HEK293 (cell line): ENCODE measurements at regions not wholly inside any gene's neighbourhood (a gene's known extent, or its start where the extent isn't known, plus 50 kb on each side); places are given as distances from the start of the nearest gene placed in this dataset.

Source experiments
- TF ChIP-seq, protein P1 (sequence below): fragments of 450-650 bp; formaldehyde crosslinking; IDR thresholded peaks from 2 replicates; pipeline ENCODE4 v1.5.1; 2016; ENCODE audit warnings: missing biosample characterization, missing genetic modification characterization
- TF ChIP-seq, protein P2 (sequence below): fragments of 450-650 bp; formaldehyde crosslinking; IDR thresholded peaks from 2 replicates; pipeline ENCODE4 v1.5.1; 2016; ENCODE audit warnings: missing biosample characterization, missing genetic modification characterization

DNA sequence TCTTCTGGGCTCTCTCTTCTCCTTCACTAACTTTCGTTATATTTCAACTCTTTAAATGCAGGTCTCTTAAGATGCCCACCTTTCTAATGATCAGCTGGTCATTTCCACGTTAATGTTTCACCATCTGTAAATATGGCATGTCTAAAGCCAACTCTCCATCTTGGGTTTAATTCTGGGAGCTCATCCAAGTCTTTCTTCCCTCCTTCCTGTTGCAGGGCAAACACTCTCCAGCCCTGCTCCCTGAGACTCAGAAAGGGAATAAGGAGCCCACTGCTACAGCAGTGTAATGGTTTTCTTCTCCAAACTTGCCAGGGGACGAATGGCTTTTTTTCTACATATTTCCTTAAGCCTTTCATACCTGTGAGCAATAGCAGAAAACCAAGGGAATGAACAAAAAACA is 73.3 kb upstream of the SOX1 start:
- TF ChIP-seq, protein P1, sequence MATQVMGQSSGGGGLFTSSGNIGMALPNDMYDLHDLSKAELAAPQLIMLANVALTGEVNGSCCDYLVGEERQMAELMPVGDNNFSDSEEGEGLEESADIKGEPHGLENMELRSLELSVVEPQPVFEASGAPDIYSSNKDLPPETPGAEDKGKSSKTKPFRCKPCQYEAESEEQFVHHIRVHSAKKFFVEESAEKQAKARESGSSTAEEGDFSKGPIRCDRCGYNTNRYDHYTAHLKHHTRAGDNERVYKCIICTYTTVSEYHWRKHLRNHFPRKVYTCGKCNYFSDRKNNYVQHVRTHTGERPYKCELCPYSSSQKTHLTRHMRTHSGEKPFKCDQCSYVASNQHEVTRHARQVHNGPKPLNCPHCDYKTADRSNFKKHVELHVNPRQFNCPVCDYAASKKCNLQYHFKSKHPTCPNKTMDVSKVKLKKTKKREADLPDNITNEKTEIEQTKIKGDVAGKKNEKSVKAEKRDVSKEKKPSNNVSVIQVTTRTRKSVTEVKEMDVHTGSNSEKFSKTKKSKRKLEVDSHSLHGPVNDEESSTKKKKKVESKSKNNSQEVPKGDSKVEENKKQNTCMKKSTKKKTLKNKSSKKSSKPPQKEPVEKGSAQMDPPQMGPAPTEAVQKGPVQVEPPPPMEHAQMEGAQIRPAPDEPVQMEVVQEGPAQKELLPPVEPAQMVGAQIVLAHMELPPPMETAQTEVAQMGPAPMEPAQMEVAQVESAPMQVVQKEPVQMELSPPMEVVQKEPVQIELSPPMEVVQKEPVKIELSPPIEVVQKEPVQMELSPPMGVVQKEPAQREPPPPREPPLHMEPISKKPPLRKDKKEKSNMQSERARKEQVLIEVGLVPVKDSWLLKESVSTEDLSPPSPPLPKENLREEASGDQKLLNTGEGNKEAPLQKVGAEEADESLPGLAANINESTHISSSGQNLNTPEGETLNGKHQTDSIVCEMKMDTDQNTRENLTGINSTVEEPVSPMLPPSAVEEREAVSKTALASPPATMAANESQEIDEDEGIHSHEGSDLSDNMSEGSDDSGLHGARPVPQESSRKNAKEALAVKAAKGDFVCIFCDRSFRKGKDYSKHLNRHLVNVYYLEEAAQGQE (tag by site-specific recombination), result no peak
- TF ChIP-seq, protein P2, sequence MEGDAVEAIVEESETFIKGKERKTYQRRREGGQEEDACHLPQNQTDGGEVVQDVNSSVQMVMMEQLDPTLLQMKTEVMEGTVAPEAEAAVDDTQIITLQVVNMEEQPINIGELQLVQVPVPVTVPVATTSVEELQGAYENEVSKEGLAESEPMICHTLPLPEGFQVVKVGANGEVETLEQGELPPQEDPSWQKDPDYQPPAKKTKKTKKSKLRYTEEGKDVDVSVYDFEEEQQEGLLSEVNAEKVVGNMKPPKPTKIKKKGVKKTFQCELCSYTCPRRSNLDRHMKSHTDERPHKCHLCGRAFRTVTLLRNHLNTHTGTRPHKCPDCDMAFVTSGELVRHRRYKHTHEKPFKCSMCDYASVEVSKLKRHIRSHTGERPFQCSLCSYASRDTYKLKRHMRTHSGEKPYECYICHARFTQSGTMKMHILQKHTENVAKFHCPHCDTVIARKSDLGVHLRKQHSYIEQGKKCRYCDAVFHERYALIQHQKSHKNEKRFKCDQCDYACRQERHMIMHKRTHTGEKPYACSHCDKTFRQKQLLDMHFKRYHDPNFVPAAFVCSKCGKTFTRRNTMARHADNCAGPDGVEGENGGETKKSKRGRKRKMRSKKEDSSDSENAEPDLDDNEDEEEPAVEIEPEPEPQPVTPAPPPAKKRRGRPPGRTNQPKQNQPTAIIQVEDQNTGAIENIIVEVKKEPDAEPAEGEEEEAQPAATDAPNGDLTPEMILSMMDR, result no peak
